MM.1S (cell line): ENCODE measurements at regions not wholly inside any gene's neighbourhood (a gene's known extent, or its start where the extent isn't known, plus 50 kb on each side); places are given as distances from the start of the nearest gene placed in this dataset.

Experiments used
- CTCF ChIP-seq: fragments of 300-600 bp; sonication (generic); IDR thresholded peaks from 2 replicates; pipeline ENCODE4 v1.5.1; 2016; ENCODE audit warnings: antibody characterized with exemption, low read length, mixed read lengths
- EZH2 ChIP-seq: fragments of 300-600 bp; sonication (generic); optimal IDR thresholded peaks from 2 replicates; pipeline ENCODE3; 2017; ENCODE audit warnings: low read depth, mild to moderate bottlenecking, antibody characterized with exemption, low read length, mixed read lengths

DNA sequence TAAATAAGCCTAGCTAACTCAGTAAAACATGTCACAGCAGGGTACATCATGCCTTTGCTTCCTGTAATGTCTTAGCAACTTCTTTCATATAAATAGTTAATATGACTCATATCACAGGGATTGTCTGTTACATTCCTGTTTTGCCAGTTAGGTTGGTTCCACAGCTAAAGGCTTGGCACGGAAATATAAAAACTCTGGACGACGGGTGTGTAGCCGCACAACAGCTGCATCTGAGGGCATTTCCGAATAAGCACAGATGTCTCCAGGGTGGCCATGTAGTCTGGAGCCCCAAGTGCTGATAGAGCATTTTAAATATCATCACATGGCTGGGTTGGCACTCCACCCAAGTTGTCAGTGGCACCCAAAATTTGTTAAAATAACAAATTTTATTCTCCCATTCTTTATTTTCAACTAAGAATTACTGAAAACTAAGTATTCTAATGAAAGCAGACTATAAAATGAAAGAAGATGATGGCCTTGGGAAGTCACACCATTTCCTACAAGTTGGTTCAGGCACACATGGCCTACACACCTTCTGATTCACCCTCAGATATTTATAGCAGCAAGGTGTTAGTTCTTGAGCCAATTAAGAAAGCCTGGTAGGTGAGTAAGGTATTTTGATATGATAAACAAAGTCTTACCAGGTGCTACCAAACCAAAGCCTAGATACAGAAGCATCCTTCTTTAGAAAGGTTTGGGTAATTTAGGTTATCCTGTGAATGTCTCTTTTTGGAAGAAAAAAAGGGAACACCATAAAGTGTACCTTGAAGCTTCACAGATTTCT is 61.8 kb upstream of the STK17B start:
- no peak for TF ChIP-seq EZH2
- TF ChIP-seq CTCF: no peak
